PC-9 (cell line): ENCODE measurements at regions not wholly inside any gene's neighbourhood (a gene's known extent, or its start where the extent isn't known, plus 50 kb on each side); places are given as distances from the start of the nearest gene placed in this dataset.

ENCODE experiments used
- CTCF ChIP-seq: fragments of 200-600 bp; sonication (generic); conservative IDR thresholded peaks from 2 replicates; pipeline ENCODE4 v1.6.1; 2017; ENCODE audit warnings: mixed run types, antibody characterized with exemption, mild to moderate bottlenecking, moderate library complexity
- EZH2 ChIP-seq: fragments of 200-600 bp; sonication (generic); IDR thresholded peaks from 2 replicates; pipeline ENCODE4 v1.8.0; 2017; ENCODE audit warnings: antibody characterized with exemption, low read depth

DNA sequence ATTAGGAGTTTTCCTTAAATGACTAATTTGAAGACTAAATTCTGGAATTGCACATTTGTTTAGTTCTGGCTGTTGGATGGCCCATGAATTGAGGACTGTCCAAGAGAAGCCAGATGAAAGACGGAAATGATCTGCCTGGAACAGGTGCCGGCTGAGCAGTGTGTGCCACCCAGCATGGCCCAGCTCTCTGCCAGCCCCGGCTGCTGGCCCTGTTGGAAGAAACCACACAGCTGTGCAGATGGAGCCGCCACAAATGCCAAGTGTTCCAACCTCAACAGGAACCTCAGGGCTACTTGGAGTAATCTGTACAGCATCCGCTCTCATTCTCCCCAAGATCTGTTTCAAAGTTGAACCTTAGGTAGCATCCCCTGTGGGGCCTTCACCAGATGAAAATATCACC lies 67.0 kb upstream of the STARD13 start:
- TF ChIP-seq CTCF, result no peak
- TF ChIP-seq EZH2, result no peak
